Gastroesophageal sphincter (tissue), 4 donors: ENCODE measurements at regions not wholly inside any gene's neighbourhood (a gene's known extent, or its start where the extent isn't known, plus 50 kb on each side); places are given as distances from the start of the nearest gene placed in this dataset.
"Not testable (repeated sequence)": the region's sequence is repeated elsewhere in the genome, so short reads cannot be mapped to it uniquely, and the experiment has no call there.

ENCODE experiments used
- ATAC-seq: fragments of 150-250 bp; one replicate; pipeline ENCODE4 v1.9.1; 2016; ENCODE audit warnings: mild to moderate bottlenecking, moderate library complexity
- H3K27ac ChIP-seq, 4 donors: fragments of 200-600 bp; sonication (generic) in 3 of 4; 1 replicate in 3 of 4; 2 replicates in 1 of 4; pipeline ENCODE4 v1.5.1; 2016 to 2019
- H3K27me3 ChIP-seq: fragments of 200-600 bp; sonication (generic); one replicate; pipeline ENCODE4 v1.5.1; 2019
- H3K36me3 ChIP-seq, 2 donors: fragments of 200-600 bp; sonication (generic); one replicate each; pipeline ENCODE4 v1.5.1; 2019; ENCODE audit warnings: control low read depth in 1 of 2
- H3K4me1 ChIP-seq, 3 donors: fragments of 200-600 bp; sonication (generic); 1 replicate in 2 of 3; 2 replicates in 1 of 3; pipeline ENCODE4 v1.5.1; 2016 to 2019; ENCODE audit warnings: control low read depth in 2 of 3
- H3K4me3 ChIP-seq, 2 donors: fragments of 200-600 bp; sonication (generic); one replicate each; pipeline ENCODE4 v1.5.1; 2019; ENCODE audit warnings: mild to moderate bottlenecking in 1 of 2, moderate library complexity in 1 of 2
- H3K9me3 ChIP-seq, 3 donors: fragments of 200-600 bp; sonication (generic); one replicate each; pipeline ENCODE4 v1.5.1; 2017 to 2019; ENCODE audit warnings: control low read depth in 2 of 3
- WGBS, 2 donors: methylation state at CpG; one replicate each; pipeline ENCODE4 v1.1.5; 2018; ENCODE audit warnings: low coverage in 1 of 2; 5-methylcytosine and 5-hydroxymethylcytosine counted together

GRCh38 chr16:16607401-16608082, 228.6 kb downstream of the NPIPA7 start:
- not testable (repeated sequence) for H3K4me3 ChIP-seq, H3K27ac ChIP-seq, H3K4me1 ChIP-seq, H3K9me3 ChIP-seq, H3K27me3 ChIP-seq, H3K36me3 ChIP-seq, ATAC-seq
- WGBS, 2 donors, result 57% methylated on average over 2 of the region's 8 CpGs; no CpG with 5 or more reads in 1 of the 2 donors

- not testable (repeated sequence) for H3K27me3 ChIP-seq, H3K36me3 ChIP-seq, H3K27ac ChIP-seq, H3K4me3 ChIP-seq, H3K4me1 ChIP-seq, ATAC-seq, H3K9me3 ChIP-seq
- WGBS, 2 donors, result 62 to 69% methylated on average over 3 to 6 of the region's 6 CpGs
Measured at GRCh38 chr16:16609627-16610026, 230.7 kb downstream of the NPIPA7 start.

- not testable (repeated sequence) for H3K27me3 ChIP-seq, ATAC-seq, H3K9me3 ChIP-seq, H3K27ac ChIP-seq, H3K4me3 ChIP-seq, H3K4me1 ChIP-seq, H3K36me3 ChIP-seq
- no CpG with 5 or more reads among the region's 10 CpGs for WGBS, 2 donors
Measured at GRCh38 chr16:16610389-16610967, 231.5 kb downstream of the NPIPA7 start.

- ATAC-seq, result not testable (repeated sequence)
Measured at GRCh38 chr16:16613212-16613611, 234.3 kb downstream of the NPIPA7 start.

GRCh38 chr16:16614484-16614883, 235.5 kb downstream of the NPIPA7 start:
- not testable (repeated sequence) for H3K9me3 ChIP-seq, H3K27ac ChIP-seq, ATAC-seq, H3K27me3 ChIP-seq, H3K36me3 ChIP-seq, H3K4me1 ChIP-seq, H3K4me3 ChIP-seq
- WGBS, 2 donors, result 39% methylated on average over 3 of the region's 6 CpGs; no CpG with 5 or more reads in 1 of the 2 donors

More at GRCh38 chr16:16613212-16613611, 234.3 kb downstream of the NPIPA7 start:
- H3K27ac ChIP-seq, H3K36me3 ChIP-seq, H3K4me1 ChIP-seq, H3K4me3 ChIP-seq, H3K9me3 ChIP-seq, H3K27me3 ChIP-seq: not testable (repeated sequence)
- WGBS, 2 donors, result no CpG with 5 or more reads among the region's 4 CpGs

- H3K4me1 ChIP-seq, H3K27me3 ChIP-seq, H3K4me3 ChIP-seq, H3K27ac ChIP-seq, ATAC-seq, H3K9me3 ChIP-seq, H3K36me3 ChIP-seq: not testable (repeated sequence)
- WGBS, 2 donors, result no CpG with 5 or more reads among the region's 33 CpGs
Measured at GRCh38 chr16:16618963-16619465, 240.1 kb downstream of the NPIPA7 start.

- not testable (repeated sequence) for H3K4me1 ChIP-seq, ATAC-seq
- WGBS, 2 donors, result 38% methylated on average over 1 of the region's 3 CpGs; no CpG with 5 or more reads in 1 of the 2 donors
Measured at GRCh38 chr16:16624367-16624766, 245.4 kb downstream of the NPIPA7 start.

GRCh38 chr16:16625140-16625539, 246.2 kb downstream of the NPIPA7 start:
- H3K27me3 ChIP-seq, ATAC-seq, H3K36me3 ChIP-seq, H3K9me3 ChIP-seq, H3K4me1 ChIP-seq, H3K4me3 ChIP-seq, H3K27ac ChIP-seq: not testable (repeated sequence)
- 80 to 100% methylated on average over 1 of the region's 2 CpGs for WGBS, 2 donors

More at GRCh38 chr16:16624367-16624766, 245.4 kb downstream of the NPIPA7 start:
- not testable (repeated sequence) for H3K4me3 ChIP-seq, H3K27me3 ChIP-seq, H3K27ac ChIP-seq, H3K36me3 ChIP-seq, H3K9me3 ChIP-seq

- WGBS, 2 donors, result 78 to 85% methylated on average over 3 to 6 of the region's 6 CpGs
- not testable (repeated sequence) for H3K4me1 ChIP-seq, H3K27me3 ChIP-seq, H3K27ac ChIP-seq, H3K36me3 ChIP-seq, ATAC-seq, H3K9me3 ChIP-seq, H3K4me3 ChIP-seq
Measured at GRCh38 chr16:16627865-16628264, 248.9 kb downstream of the NPIPA7 start.

- WGBS, 2 donors, result 72 to 85% methylated on average over 6 to 7 of the region's 7 CpGs
- ATAC-seq, result not testable (repeated sequence)
Measured at GRCh38 chr16:16638231-16638630, 259.3 kb downstream of the NPIPA7 start.

GRCh38 chr16:16638714-16639113, 259.8 kb downstream of the NPIPA7 start:
- ATAC-seq, H3K27me3 ChIP-seq, H3K27ac ChIP-seq, H3K4me1 ChIP-seq, H3K4me3 ChIP-seq, H3K36me3 ChIP-seq, H3K9me3 ChIP-seq: not testable (repeated sequence)
- no CpG with 5 or more reads among the region's 3 CpGs for WGBS, 2 donors

More at GRCh38 chr16:16638231-16638630, 259.3 kb downstream of the NPIPA7 start:
- not testable (repeated sequence) for H3K4me3 ChIP-seq, H3K9me3 ChIP-seq, H3K4me1 ChIP-seq, H3K27ac ChIP-seq, H3K36me3 ChIP-seq, H3K27me3 ChIP-seq

GRCh38 chr16:16643828-16644227, 264.9 kb downstream of the NPIPA7 start:
- H3K27me3 ChIP-seq, H3K27ac ChIP-seq, ATAC-seq, H3K4me3 ChIP-seq, H3K4me1 ChIP-seq, H3K36me3 ChIP-seq, H3K9me3 ChIP-seq: not testable (repeated sequence)
- WGBS, 2 donors, result 29 to 33% methylated on average over 1 of the region's 1 CpG

GRCh38 chr16:16648002-16648401, 269.1 kb downstream of the NPIPA7 start:
- H3K27me3 ChIP-seq, H3K9me3 ChIP-seq, H3K4me3 ChIP-seq, H3K4me1 ChIP-seq, H3K27ac ChIP-seq, ATAC-seq, H3K36me3 ChIP-seq: not testable (repeated sequence)
- WGBS, 2 donors, result no CpG with 5 or more reads among the region's 4 CpGs
